Suprapubic skin (tissue), 3 donors: ENCODE measurements at regions not wholly inside any gene's neighbourhood (a gene's known extent, or its start where the extent isn't known, plus 50 kb on each side); places are given as distances from the start of the nearest gene placed in this dataset.

Experiments used
- POLR2A ChIP-seq, 2 donors: fragments of 450-650 bp; IDR thresholded peaks; one replicate each; pipeline ENCODE4 v1.6.1; 2017; ENCODE audit warnings: antibody characterized with exemption in 2 of 2, mild to moderate bottlenecking in 2 of 2, moderate library complexity in 2 of 2
- TF ChIP-seq, protein P1 (sequence below), 2 donors: fragments of 200-600 bp in 1 of 2; fragments of 450-650 bp in 1 of 2; sonication (generic) in 1 of 2; IDR thresholded peaks; one replicate each; pipeline ENCODE4 v1.5.1; 2016 to 2019; ENCODE audit warnings: antibody characterized with exemption in 2 of 2, mild to moderate bottlenecking in 1 of 2, moderate library complexity in 1 of 2

DNA sequence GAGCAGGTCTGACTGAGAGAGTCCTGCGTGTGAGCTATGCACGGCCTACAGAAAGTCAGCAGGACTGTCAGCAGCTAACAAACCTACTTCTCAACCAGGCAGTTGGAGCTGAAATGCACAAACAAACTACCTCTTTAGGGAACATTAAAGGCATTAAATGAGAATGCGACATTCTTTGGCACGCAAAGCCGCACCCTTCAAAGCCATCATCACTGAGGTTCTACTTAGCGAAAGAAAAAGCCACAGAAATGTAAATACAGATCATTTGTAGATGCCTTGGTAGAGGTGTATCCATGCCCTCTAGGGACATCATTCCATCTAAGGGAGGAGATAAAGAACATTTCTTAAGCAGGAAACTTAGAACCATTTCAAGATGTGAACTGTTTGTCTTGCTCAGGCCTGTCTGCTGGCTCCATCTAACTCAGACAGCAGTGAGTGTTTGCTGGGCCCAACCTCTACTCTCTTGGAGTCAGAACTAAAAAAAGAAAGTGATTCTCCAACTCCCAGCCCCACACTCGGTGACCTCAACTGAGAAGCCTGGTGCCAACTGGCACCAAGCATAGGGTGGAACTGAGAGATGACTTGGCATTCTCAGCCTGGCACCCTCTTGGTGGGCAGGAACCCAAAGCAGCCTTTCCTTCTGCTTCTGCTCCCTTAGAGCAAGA, 63.5 kb upstream of the MBIP start:
- TF ChIP-seq, protein P1, sequence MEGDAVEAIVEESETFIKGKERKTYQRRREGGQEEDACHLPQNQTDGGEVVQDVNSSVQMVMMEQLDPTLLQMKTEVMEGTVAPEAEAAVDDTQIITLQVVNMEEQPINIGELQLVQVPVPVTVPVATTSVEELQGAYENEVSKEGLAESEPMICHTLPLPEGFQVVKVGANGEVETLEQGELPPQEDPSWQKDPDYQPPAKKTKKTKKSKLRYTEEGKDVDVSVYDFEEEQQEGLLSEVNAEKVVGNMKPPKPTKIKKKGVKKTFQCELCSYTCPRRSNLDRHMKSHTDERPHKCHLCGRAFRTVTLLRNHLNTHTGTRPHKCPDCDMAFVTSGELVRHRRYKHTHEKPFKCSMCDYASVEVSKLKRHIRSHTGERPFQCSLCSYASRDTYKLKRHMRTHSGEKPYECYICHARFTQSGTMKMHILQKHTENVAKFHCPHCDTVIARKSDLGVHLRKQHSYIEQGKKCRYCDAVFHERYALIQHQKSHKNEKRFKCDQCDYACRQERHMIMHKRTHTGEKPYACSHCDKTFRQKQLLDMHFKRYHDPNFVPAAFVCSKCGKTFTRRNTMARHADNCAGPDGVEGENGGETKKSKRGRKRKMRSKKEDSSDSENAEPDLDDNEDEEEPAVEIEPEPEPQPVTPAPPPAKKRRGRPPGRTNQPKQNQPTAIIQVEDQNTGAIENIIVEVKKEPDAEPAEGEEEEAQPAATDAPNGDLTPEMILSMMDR (IDR thresholded peaks at IDR 0.05) = no peak
- no peak for TF ChIP-seq POLR2A (IDR thresholded peaks at IDR 0.05)
